Neural cell (in vitro differentiated cells): ENCODE measurements at regions not wholly inside any gene's neighbourhood (a gene's known extent, or its start where the extent isn't known, plus 50 kb on each side); places are given as distances from the start of the nearest gene placed in this dataset.

Source experiments
- H2AFZ ChIP-seq: fragments of 200-600, 300-800 bp; sonication (generic), shearing (Covaris generic); 2 replicates; pipeline ENCODE4 v1.6.0; 2014; ENCODE audit warnings: low read depth, mild to moderate bottlenecking, antibody characterized with exemption, low read length, moderate library complexity
- H3F3A ChIP-seq: fragments of 200-600 bp; shearing (Covaris generic); 2 replicates; pipeline ENCODE4 v1.6.1; 2016; ENCODE audit warnings: mild to moderate bottlenecking, moderate library complexity, mixed read lengths, antibody characterized with exemption, low read length; ENCODE audit not compliant: insufficient read depth, poor library complexity, severe bottlenecking
- H3K27ac ChIP-seq: fragments of 200-600, 300-800 bp; sonication (generic), shearing (Covaris generic); 2 replicates; pipeline ENCODE4 v1.5.1; 2014; ENCODE audit warnings: mild to moderate bottlenecking, low read length, moderate library complexity
- H3K27me3 ChIP-seq: fragments of 300-800, 200-600 bp; sonication (generic), shearing (Covaris generic); 2 replicates; pipeline ENCODE4 v1.6.0; 2014; ENCODE audit warnings: mild to moderate bottlenecking, low read depth, low read length, moderate library complexity; ENCODE audit not compliant: insufficient read depth
- H3K36me3 ChIP-seq: fragments of 300-800, 200-600 bp; sonication (generic), shearing (Covaris generic); 2 replicates; pipeline ENCODE4 v1.5.1; 2014; ENCODE audit warnings: mild to moderate bottlenecking, antibody characterized with exemption, low read length, moderate library complexity; ENCODE audit not compliant: insufficient read depth
- H3K4me2 ChIP-seq: fragments of 300-800, 200-600 bp; sonication (generic), shearing (Covaris generic); 2 replicates; pipeline ENCODE4 v1.6.0; 2014; ENCODE audit warnings: mild to moderate bottlenecking, low read length
- H3K4me3 ChIP-seq: fragments of 300-800, 200-600 bp; sonication (generic), shearing (Covaris generic); 2 replicates; pipeline ENCODE4 v1.5.1; 2014; ENCODE audit warnings: mild to moderate bottlenecking, low read length, moderate library complexity
- H3K79me2 ChIP-seq: fragments of 200-600 bp; shearing (Covaris generic); replicated peaks from 2 replicates; pipeline ENCODE4 v1.6.0; 2014; ENCODE audit warnings: mild to moderate bottlenecking, low read length, moderate library complexity; ENCODE audit not compliant: insufficient read depth
- H3K9ac ChIP-seq: fragments of 300-800, 200-600 bp; sonication (generic), shearing (Covaris generic); 2 replicates; pipeline ENCODE4 v1.6.1; 2016; ENCODE audit warnings: mild to moderate bottlenecking, low read length, mixed read lengths
- H3K9me2 ChIP-seq: fragments of 200-600 bp; shearing (Covaris generic); 2 replicates; pipeline ENCODE4 v1.6.1; 2016; ENCODE audit warnings: mild to moderate bottlenecking, low read length, mixed read lengths; ENCODE audit not compliant: insufficient read depth
- H3K9me3 ChIP-seq: fragments of 200-600, 300-800 bp; sonication (generic), shearing (Covaris generic); 2 replicates; pipeline ENCODE4 v1.6.1; 2016; ENCODE audit warnings: mild to moderate bottlenecking, mixed run types, low read length, moderate library complexity, mixed read lengths
- H4K20me1 ChIP-seq: fragments of 200-600 bp; shearing (Covaris generic); 2 replicates; pipeline ENCODE4 v1.6.1; 2016; ENCODE audit warnings: mild to moderate bottlenecking, mixed run types; ENCODE audit not compliant: insufficient read depth
- CTCF ChIP-seq: fragments of 450-650 bp; IDR thresholded peaks from 2 replicates; pipeline ENCODE4 v1.5.1; 2014; ENCODE audit warnings: antibody characterized with exemption, mild to moderate bottlenecking, moderate library complexity; ENCODE audit not compliant: poor library complexity, severe bottlenecking
- EP300 ChIP-seq: fragments of 450-650 bp; conservative IDR thresholded peaks from 2 replicates; pipeline ENCODE4 v1.6.1; 2014; ENCODE audit warnings: antibody characterized with exemption, mild to moderate bottlenecking, moderate library complexity; ENCODE audit not compliant: poor library complexity, severe bottlenecking
- EZH2 ChIP-seq: fragments of 200-600, 300-800 bp; shearing (Covaris generic), sonication (generic); IDR thresholded peaks from 2 replicates; pipeline ENCODE4 v1.6.1; 2014; ENCODE audit warnings: antibody characterized with exemption, low read length, borderline replicate concordance, mild to moderate bottlenecking; ENCODE audit not compliant: insufficient read depth, poor library complexity, severe bottlenecking
- POLR2AphosphoS5 ChIP-seq: IDR thresholded peaks from 2 replicates; pipeline ENCODE4 v1.6.1; 2012
- REST ChIP-seq: IDR thresholded peaks from 2 replicates; pipeline ENCODE4 v1.6.1; 2012; ENCODE audit warnings: borderline replicate concordance
- TAF1 ChIP-seq: IDR thresholded peaks from 2 replicates; pipeline ENCODE4 v1.6.1; 2012; ENCODE audit warnings: low read depth

GRCh38 chr14:65159281-65160062, 57.2 kb upstream of the MAX start:
- no peak overlapping the region for H2AFZ ChIP-seq
- no peak overlapping the region for H3K27ac ChIP-seq
- no peaks in the 10 kb centered on the region for H3K79me2 ChIP-seq
- TF ChIP-seq CTCF (no peak), EZH2 (no peak), EP300 (no peak), POLR2AphosphoS5 (no peak), TAF1 (no peak)
- no peaks in the 10 kb centered on the region for H3K27me3 ChIP-seq
- H3K9ac ChIP-seq = no peak overlapping the region
- no peaks in the 10 kb centered on the region for H3K9me3 ChIP-seq
- no peaks in the 10 kb centered on the region for H4K20me1 ChIP-seq
- no peak overlapping the region for H3K4me2 ChIP-seq
- no peaks in the 10 kb centered on the region for H3K36me3 ChIP-seq
- H3K4me3 ChIP-seq = no peak overlapping the region
- no peaks in the 10 kb centered on the region for H3F3A ChIP-seq
- no peaks in the 10 kb centered on the region for H3K9me2 ChIP-seq

GRCh38 chr14:65160091-65160490, 57.8 kb upstream of the MAX start:
- no peak overlapping the region for H3K4me3 ChIP-seq
- no peaks in the 10 kb centered on the region for H4K20me1 ChIP-seq
- H3K9me2 ChIP-seq = no peaks in the 10 kb centered on the region
- H3K79me2 ChIP-seq = no peaks in the 10 kb centered on the region
- no peak for TF ChIP-seq EZH2
- TF ChIP-seq CTCF = no peak
- no peak for TF ChIP-seq EP300
- no peak for TF ChIP-seq REST
- no peaks in the 10 kb centered on the region for H3F3A ChIP-seq
- H3K27me3 ChIP-seq = no peaks in the 10 kb centered on the region
- no peaks in the 10 kb centered on the region for H3K9me3 ChIP-seq
- no peak overlapping the region for H3K4me2 ChIP-seq
- no peaks in the 10 kb centered on the region for H3K36me3 ChIP-seq
- no peak overlapping the region for H3K27ac ChIP-seq
- H3K9ac ChIP-seq = no peak overlapping the region
- no peak overlapping the region for H2AFZ ChIP-seq
